Upper lobe of left lung (tissue), 6 donors: ENCODE measurements at regions not wholly inside any gene's neighbourhood (a gene's known extent, or its start where the extent isn't known, plus 50 kb on each side); places are given as distances from the start of the nearest gene placed in this dataset.

ENCODE experiments used
- ATAC-seq, 2 donors: fragments of 200-7000 bp; cut with Tn5 transposase; one replicate each; pipeline ENCODE4 v1.9.1; 2022; ENCODE audit warnings: mild to moderate bottlenecking in 2 of 2, moderate library complexity in 2 of 2; ENCODE audit not compliant: low FRiP score in 2 of 2
- DNase-seq, 2 donors: peaks; one replicate each; pipeline ENCODE4 v3.0.0-alpha.2; 2019 to 2020
- H3K27ac ChIP-seq, 4 donors: fragments of 200-600 bp; sonication (generic); one replicate each; pipeline ENCODE4 v1.5.1; 2016 to 2019
- H3K27me3 ChIP-seq, 4 donors: fragments of 200-600 bp; sonication (generic); one replicate each; pipeline ENCODE4 v1.5.1; 2017 to 2019
- H3K36me3 ChIP-seq, 4 donors: fragments of 200-600 bp; sonication (generic); one replicate each; pipeline ENCODE4 v1.5.1; 2016 to 2019
- H3K4me1 ChIP-seq, 4 donors: fragments of 200-600 bp; sonication (generic); one replicate each; pipeline ENCODE4 v1.5.1; 2018 to 2019
- H3K4me3 ChIP-seq, 4 donors: fragments of 200-600 bp; sonication (generic); one replicate each; pipeline ENCODE4 v1.5.1; 2017 to 2019; ENCODE audit warnings: mild to moderate bottlenecking in 2 of 4, moderate library complexity in 1 of 4
- H3K9me3 ChIP-seq, 4 donors: fragments of 200-600 bp; sonication (generic); one replicate each; pipeline ENCODE4 v1.5.1; 2018 to 2019
- CTCF ChIP-seq, 6 experiments: fragments of 450-650 bp in 4 of 6; fragments of 200-600 bp in 2 of 6; sonication (generic) in 2 of 6; IDR thresholded peaks; one replicate each; pipeline ENCODE4 v1.5.1; 2016 to 2019; ENCODE audit warnings: antibody characterized with exemption in 6 of 6
- EP300 ChIP-seq, 4 donors: sonication (generic); formaldehyde crosslinking; IDR thresholded peaks; one replicate each; pipeline ENCODE4 v1.5.1; 2017; ENCODE audit warnings: antibody characterized with exemption in 4 of 4, control low read depth in 2 of 4
- POLR2A ChIP-seq, 4 donors: fragments of 450-650 bp; IDR thresholded peaks; one replicate each; pipeline ENCODE4 v1.5.1; 2016 to 2017; ENCODE audit warnings: antibody characterized with exemption in 4 of 4, mild to moderate bottlenecking in 2 of 4
- POLR2AphosphoS5 ChIP-seq, 2 donors: sonication (generic); formaldehyde crosslinking; IDR thresholded peaks; one replicate each; pipeline ENCODE4 v1.5.1; 2017; ENCODE audit warnings: antibody characterized with exemption in 2 of 2
- WGBS, 2 donors: methylation state at CpG; one replicate each; pipeline ENCODE4 v1.1.5; 2017 to 2018; 5-methylcytosine and 5-hydroxymethylcytosine counted together
- donor health status: DM: no; HTN: no; CAD: no; lungs with moderate emphysema.
- donor health status: DM: no; HTN: yes; CAD: no; lungs with severe emphysema.

DNA sequence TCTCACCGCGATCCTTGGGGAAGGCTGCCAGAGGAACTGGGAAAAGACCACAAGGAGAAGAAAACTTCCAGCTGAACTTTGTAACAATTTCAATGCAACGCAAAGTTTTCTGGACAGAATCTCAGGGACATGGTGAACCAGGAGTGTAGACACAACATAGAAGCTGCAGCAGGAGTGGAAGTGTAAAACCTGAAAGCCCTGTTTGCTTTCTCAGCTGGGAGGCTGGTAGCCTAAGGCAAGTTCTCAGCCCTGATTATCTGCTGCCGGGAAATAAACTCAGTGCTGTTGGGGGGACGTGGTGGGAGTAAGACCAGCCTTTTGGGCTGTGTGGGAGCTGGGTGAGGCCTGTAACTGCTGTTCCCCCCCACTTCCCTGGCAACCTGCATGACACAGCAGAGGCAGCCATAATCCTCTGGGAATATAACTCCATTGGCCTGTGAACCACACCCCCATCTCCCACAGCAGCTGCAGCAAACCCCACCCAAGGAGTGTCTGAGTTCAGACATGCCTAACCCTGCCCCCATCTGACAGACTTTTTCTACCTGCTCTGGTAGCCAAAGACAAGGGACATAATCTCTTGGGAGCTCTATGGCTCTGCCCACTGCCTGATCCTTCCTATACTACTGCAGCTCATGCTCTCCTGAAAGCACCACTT is 106.7 kb downstream of the ZNF621 start:
- H3K4me1 ChIP-seq = no peaks in the 10 kb centered on the region
- WGBS, 2 donors = 88 to 92% methylated on average over 5 of the region's 5 CpGs
- H3K27me3 ChIP-seq = no peaks in the 10 kb centered on the region
- ATAC-seq (no peak), DNase-seq (no peak)
- H3K9me3 ChIP-seq = peaks cover 0 to 13% (median 2%) of the 10 kb centered on the region in 4 donors
- H3K4me3 ChIP-seq = no peak overlapping the region
- H3K27ac ChIP-seq = no peak overlapping the region
- H3K36me3 ChIP-seq = no peaks in the 10 kb centered on the region
- TF ChIP-seq POLR2AphosphoS5 (IDR thresholded peaks at IDR 0.05) (no peak), EP300 (IDR thresholded peaks at IDR 0.05) (no peak), POLR2A (IDR thresholded peaks at IDR 0.05) (no peak), CTCF (IDR thresholded peaks at IDR 0.05) (no peak)

- no peak for DNase-seq
- H3K36me3 ChIP-seq = no peaks in the 10 kb centered on the region
- TF ChIP-seq CTCF (IDR thresholded peaks at IDR 0.05) = no peak
- TF ChIP-seq POLR2AphosphoS5 (IDR thresholded peaks at IDR 0.05) = no peak
- no peak for ATAC-seq
- H3K27ac ChIP-seq = no peak overlapping the region
- no peaks in the 10 kb centered on the region for H3K4me1 ChIP-seq
- peaks cover 0 to 3% (median 0%) of the 10 kb centered on the region in 4 donors for H3K9me3 ChIP-seq
- WGBS, 2 donors = 88 to 94% methylated on average over 2 of the region's 2 CpGs
- no peaks in the 10 kb centered on the region for H3K27me3 ChIP-seq
- H3K4me3 ChIP-seq = no peak overlapping the region
Measured at GRCh38 chr3:40637906-40638305, 113.1 kb downstream of the ZNF621 start.

DNA sequence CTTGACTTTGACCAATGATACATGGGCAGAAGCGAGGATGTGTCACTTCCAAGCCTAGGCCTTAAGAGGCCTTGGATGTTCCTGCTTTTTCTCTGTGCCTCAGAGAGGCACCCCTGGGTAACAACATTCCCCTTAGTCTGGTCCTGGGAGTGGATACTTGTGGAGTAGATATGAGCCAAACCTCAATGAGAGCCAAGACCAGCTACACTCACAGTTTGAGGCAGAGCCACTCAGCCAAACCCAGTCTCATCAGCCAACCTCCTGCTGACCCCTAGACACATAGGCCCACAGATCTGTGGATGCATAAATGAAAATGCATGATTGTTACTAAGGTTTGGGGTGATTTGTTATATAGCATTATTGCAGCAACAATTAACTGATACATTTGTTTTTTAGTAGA is 114.2 kb downstream of the ZNF621 start:
- TF ChIP-seq EP300 (IDR thresholded peaks at IDR 0.05) = no peak
- no peak for TF ChIP-seq POLR2A (IDR thresholded peaks at IDR 0.05)
- TF ChIP-seq POLR2AphosphoS5 (IDR thresholded peaks at IDR 0.05) = no peak
- TF ChIP-seq CTCF (IDR thresholded peaks at IDR 0.05) = no peak
- H3K36me3 ChIP-seq = no peaks in the 10 kb centered on the region
- ATAC-seq (no peak), DNase-seq (no peak)
- H3K4me3 ChIP-seq = no peak overlapping the region
- H3K27me3 ChIP-seq = no peaks in the 10 kb centered on the region
- no peaks in the 10 kb centered on the region for H3K4me1 ChIP-seq
- H3K9me3 ChIP-seq = peaks cover 0 to 3% (median 0%) of the 10 kb centered on the region in 4 donors
- 100% methylated on average over 1 of the region's 1 CpG for WGBS, 2 donors
- no peak overlapping the region for H3K27ac ChIP-seq

DNA sequence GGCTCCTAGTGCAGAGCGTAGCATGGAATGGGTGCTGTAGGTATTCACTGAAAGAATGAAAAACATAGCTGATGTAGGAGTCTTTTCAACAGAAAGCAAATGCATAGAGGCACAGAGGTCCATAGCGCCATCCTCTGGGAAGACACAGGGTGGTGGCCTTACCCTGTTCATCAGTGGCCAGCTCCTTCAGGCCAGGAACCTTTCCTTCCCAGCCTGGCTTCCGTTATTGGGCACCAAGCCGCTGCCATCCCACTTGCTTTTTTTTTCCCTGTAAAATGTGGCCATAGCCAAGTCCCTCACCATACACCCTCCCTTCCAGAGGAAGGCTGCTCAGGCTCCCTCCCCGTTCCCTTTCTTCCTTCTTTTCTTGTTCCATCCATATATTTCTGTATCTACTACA is 118.1 kb downstream of the ZNF621 start:
- no peaks in the 10 kb centered on the region for H3K27me3 ChIP-seq
- WGBS, 2 donors = 91 to 95% methylated on average over 5 of the region's 5 CpGs
- no peaks in the 10 kb centered on the region for H3K36me3 ChIP-seq
- TF ChIP-seq EP300 (IDR thresholded peaks at IDR 0.05) (no peak), POLR2AphosphoS5 (IDR thresholded peaks at IDR 0.05) (no peak), CTCF (IDR thresholded peaks at IDR 0.05) (no peak), POLR2A (IDR thresholded peaks at IDR 0.05) (no peak)
- no peak for ATAC-seq
- DNase-seq = no peak
- no peaks in the 10 kb centered on the region for H3K9me3 ChIP-seq
- no peaks in the 10 kb centered on the region for H3K4me1 ChIP-seq
- no peak overlapping the region for H3K4me3 ChIP-seq
- no peak overlapping the region for H3K27ac ChIP-seq

DNA sequence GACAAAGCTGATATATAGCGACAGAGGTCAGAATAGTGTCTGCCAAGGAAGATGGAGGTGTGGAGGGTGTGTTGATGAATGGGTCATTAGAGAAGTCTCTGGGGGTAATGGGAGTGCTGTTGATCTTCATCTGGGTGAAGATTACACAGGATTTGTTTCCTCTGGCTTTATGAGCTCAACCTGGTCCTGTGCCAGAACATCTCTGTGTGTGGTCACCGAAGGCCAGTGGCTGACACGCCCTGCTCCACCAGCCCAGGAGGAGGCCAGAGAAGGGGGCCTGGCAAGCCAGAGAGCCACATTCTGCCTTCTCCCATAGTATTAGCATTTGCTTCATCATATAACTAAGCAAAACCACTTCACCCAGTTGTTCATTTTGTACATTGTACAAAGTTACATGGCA is 121.1 kb downstream of the ZNF621 start:
- ATAC-seq = peak in 1 of 2 donors; percentile 49
- WGBS, 2 donors = 75 to 81% methylated on average over 3 of the region's 3 CpGs
- DNase-seq = peak in 1 of 2 donors; percentile 45
- H3K27ac ChIP-seq = no peak overlapping the region
- H3K27me3 ChIP-seq = no peaks in the 10 kb centered on the region
- no peaks in the 10 kb centered on the region for H3K4me1 ChIP-seq
- H3K36me3 ChIP-seq = no peaks in the 10 kb centered on the region
- TF ChIP-seq POLR2AphosphoS5 (IDR thresholded peaks at IDR 0.05) (no peak), CTCF (IDR thresholded peaks at IDR 0.05) (no peak), EP300 (IDR thresholded peaks at IDR 0.05) (no peak), POLR2A (IDR thresholded peaks at IDR 0.05) (no peak)
- no peaks in the 10 kb centered on the region for H3K9me3 ChIP-seq
- no peak overlapping the region for H3K4me3 ChIP-seq
